Transverse colon (tissue), 3 donors: ENCODE measurements at regions not wholly inside any gene's neighbourhood (a gene's known extent, or its start where the extent isn't known, plus 50 kb on each side); places are given as distances from the start of the nearest gene placed in this dataset.

Experiments
- POLR2A ChIP-seq: fragments of 450-650 bp; IDR thresholded peaks from one replicate; pipeline ENCODE4 v1.6.1; 2016; ENCODE audit warnings: antibody characterized with exemption, mild to moderate bottlenecking, moderate library complexity
- TF ChIP-seq, protein P1 (sequence below), 5 experiments: fragments of 200-600 bp in 3 of 5; fragments of 450-650 bp in 2 of 5; sonication (generic) in 3 of 5; IDR thresholded peaks; 1 replicate in 2 of 5; 2 replicates in 3 of 5; pipeline ENCODE4 v1.5.1; 2016 to 2017; ENCODE audit warnings: antibody characterized with exemption in 5 of 5, inconsistent platforms in 3 of 5, mild to moderate bottlenecking in 2 of 5, moderate library complexity in 1 of 5

- TF ChIP-seq, protein P1, sequence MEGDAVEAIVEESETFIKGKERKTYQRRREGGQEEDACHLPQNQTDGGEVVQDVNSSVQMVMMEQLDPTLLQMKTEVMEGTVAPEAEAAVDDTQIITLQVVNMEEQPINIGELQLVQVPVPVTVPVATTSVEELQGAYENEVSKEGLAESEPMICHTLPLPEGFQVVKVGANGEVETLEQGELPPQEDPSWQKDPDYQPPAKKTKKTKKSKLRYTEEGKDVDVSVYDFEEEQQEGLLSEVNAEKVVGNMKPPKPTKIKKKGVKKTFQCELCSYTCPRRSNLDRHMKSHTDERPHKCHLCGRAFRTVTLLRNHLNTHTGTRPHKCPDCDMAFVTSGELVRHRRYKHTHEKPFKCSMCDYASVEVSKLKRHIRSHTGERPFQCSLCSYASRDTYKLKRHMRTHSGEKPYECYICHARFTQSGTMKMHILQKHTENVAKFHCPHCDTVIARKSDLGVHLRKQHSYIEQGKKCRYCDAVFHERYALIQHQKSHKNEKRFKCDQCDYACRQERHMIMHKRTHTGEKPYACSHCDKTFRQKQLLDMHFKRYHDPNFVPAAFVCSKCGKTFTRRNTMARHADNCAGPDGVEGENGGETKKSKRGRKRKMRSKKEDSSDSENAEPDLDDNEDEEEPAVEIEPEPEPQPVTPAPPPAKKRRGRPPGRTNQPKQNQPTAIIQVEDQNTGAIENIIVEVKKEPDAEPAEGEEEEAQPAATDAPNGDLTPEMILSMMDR (IDR thresholded peaks at IDR 0.05) = no peak
- TF ChIP-seq POLR2A = no peak
Observed at GRCh38 chr6:137658287-137658686, 164.1 kb upstream of the OLIG3 start.
